Trophoblast cell (in vitro differentiated cells and primary cell): ENCODE measurements at regions not wholly inside any gene's neighbourhood (a gene's known extent, or its start where the extent isn't known, plus 50 kb on each side); places are given as distances from the start of the nearest gene placed in this dataset.

Experiments
- DNase-seq, 2 donors: peaks; one replicate each; pipeline ENCODE4 v3.0.0-alpha.2; 2016
- H2AFZ ChIP-seq: 2 replicates; pipeline ENCODE4 v1.6.1; 2013; ENCODE audit warnings: low read length, moderate library complexity, mild to moderate bottlenecking; ENCODE audit not compliant: insufficient read depth, poor library complexity
- H2AK5ac ChIP-seq: 2 replicates; pipeline ENCODE4 v1.6.1; 2013; ENCODE audit warnings: mild to moderate bottlenecking, low read length
- H2BK120ac ChIP-seq: 2 replicates; pipeline ENCODE4 v1.6.1; 2013; ENCODE audit warnings: low read length, mild to moderate bottlenecking, moderate library complexity; ENCODE audit not compliant: insufficient read depth, poor library complexity
- H2BK12ac ChIP-seq: 2 replicates; pipeline ENCODE4 v1.6.1; 2013; ENCODE audit warnings: mild to moderate bottlenecking, low read length, moderate library complexity
- H2BK5ac ChIP-seq: 2 replicates; pipeline ENCODE4 v1.6.1; 2013; ENCODE audit warnings: low read length, low read depth, moderate library complexity, mild to moderate bottlenecking; ENCODE audit not compliant: poor library complexity
- H3K14ac ChIP-seq: 2 replicates; pipeline ENCODE4 v1.6.1; 2013; ENCODE audit warnings: mild to moderate bottlenecking, low read length
- H3K18ac ChIP-seq: 2 replicates; pipeline ENCODE4 v1.6.1; 2013; ENCODE audit warnings: mild to moderate bottlenecking, low read length
- H3K23ac ChIP-seq: 2 replicates; pipeline ENCODE4 v1.6.1; 2013; ENCODE audit warnings: low read length
- H3K27ac ChIP-seq: 2 replicates; pipeline ENCODE4 v1.5.1; 2013; ENCODE audit warnings: low read depth, mild to moderate bottlenecking, inconsistent platforms, low read length, moderate library complexity
- H3K27me3 ChIP-seq: 2 replicates; pipeline ENCODE4 v1.6.1; 2013; ENCODE audit warnings: inconsistent platforms, mild to moderate bottlenecking, low read length, moderate library complexity; ENCODE audit not compliant: insufficient read depth
- H3K36me3 ChIP-seq, 2 experiments: 1 replicate in 1 of 2; 2 replicates in 1 of 2; pipeline ENCODE4 v1.6.1; 2013; ENCODE audit warnings: low read length in 2 of 2, mild to moderate bottlenecking in 2 of 2, moderate library complexity in 1 of 2; ENCODE audit not compliant: insufficient read depth in 2 of 2, control insufficient read depth in 1 of 2
- H3K4ac ChIP-seq: 2 replicates; pipeline ENCODE4 v1.6.1; 2013; ENCODE audit warnings: low read depth, mild to moderate bottlenecking, low read length, moderate library complexity
- H3K4me1 ChIP-seq, 2 experiments: 1 replicate in 1 of 2; 2 replicates in 1 of 2; pipeline ENCODE4 v1.6.1; 2013; ENCODE audit warnings: low read length in 2 of 2, mild to moderate bottlenecking in 2 of 2, moderate library complexity in 1 of 2; ENCODE audit not compliant: insufficient read depth in 2 of 2, control insufficient read depth in 1 of 2
- H3K4me2 ChIP-seq: 2 replicates; pipeline ENCODE4 v1.6.1; 2013; ENCODE audit warnings: inconsistent platforms, mild to moderate bottlenecking, low read length, moderate library complexity
- H3K4me3 ChIP-seq: 2 replicates; pipeline ENCODE4 v1.5.1; 2013; ENCODE audit warnings: mild to moderate bottlenecking, low read depth, low read length, inconsistent platforms
- H3K79me1 ChIP-seq: one replicate; pipeline ENCODE4 v1.6.1; 2013; ENCODE audit warnings: low read length
- H3K79me2 ChIP-seq: 2 replicates; pipeline ENCODE4 v1.6.1; 2013; ENCODE audit warnings: low read length, mild to moderate bottlenecking; ENCODE audit not compliant: control insufficient read depth, insufficient read depth, poor library complexity
- H3K9ac ChIP-seq: 2 replicates; pipeline ENCODE4 v1.6.1; 2013; ENCODE audit warnings: mild to moderate bottlenecking, low read length
- H3K9me3 ChIP-seq: 2 replicates; pipeline ENCODE4 v1.6.1; 2013; ENCODE audit warnings: low read depth, mild to moderate bottlenecking, control low read depth, inconsistent platforms, low read length; ENCODE audit not compliant: insufficient read depth
- H4K12ac ChIP-seq: 2 replicates; pipeline ENCODE4 v1.6.1; 2013; ENCODE audit warnings: low read depth, mild to moderate bottlenecking, low read length, moderate library complexity
- H4K8ac ChIP-seq: 2 replicates; pipeline ENCODE4 v1.6.1; 2013; ENCODE audit warnings: low read depth, mild to moderate bottlenecking, low read length, moderate library complexity
- H4K91ac ChIP-seq: one replicate; pipeline ENCODE4 v1.6.1; 2013; ENCODE audit warnings: low read depth, mild to moderate bottlenecking, low read length, moderate library complexity
- WGBS: extraction: QIAGEN DNeasy Blood & Tissue Kit; methylation state at CpG from one replicate; pipeline ENCODE4 v1.1.7; 2013; ENCODE audit warnings: missing lambda C conversion rate; ENCODE audit not compliant: insufficient read length, insufficient coverage; ENCODE audit errors: extremely low coverage; 5-methylcytosine and 5-hydroxymethylcytosine counted together

- Histone ChIP-seq H4K8ac (no peak overlapping the region), H2BK120ac (no peak overlapping the region), H3K18ac (no peak overlapping the region), H3K4me3 (no peak overlapping the region), H2BK12ac (no peak overlapping the region), H3K4me1 (no peaks in the 10 kb centered on the region), H4K91ac (no peak overlapping the region), H3K9ac (no peak overlapping the region), H2BK5ac (no peak overlapping the region), H3K4me2 (no peak overlapping the region), H3K79me2 (no peaks in the 10 kb centered on the region), H2AK5ac (no peak overlapping the region), H3K9me3 (no peaks in the 10 kb centered on the region), H3K14ac (no peak overlapping the region), H3K27ac (no peak overlapping the region), H3K79me1 (no peaks in the 10 kb centered on the region), H3K27me3 (no peaks in the 10 kb centered on the region), H3K23ac (no peak overlapping the region), H4K12ac (no peak overlapping the region), H3K36me3 (no peaks in the 10 kb centered on the region), H3K4ac (no peak overlapping the region), H2AFZ (no peak overlapping the region)
- no peak for DNase-seq
- WGBS: no CpG with 5 or more reads among the region's 1 CpG
Measured at GRCh38 chr11:26065944-26066343, 266.0 kb upstream of the ANO3 start.

GRCh38 chr11:26070714-26071380 lies 261.1 kb upstream of the ANO3 start:
- Histone ChIP-seq H3K18ac (no peak overlapping the region), H3K14ac (no peak overlapping the region), H3K27me3 (no peaks in the 10 kb centered on the region), H3K9ac (no peak overlapping the region), H3K79me2 (no peaks in the 10 kb centered on the region), H2BK120ac (no peak overlapping the region), H2AFZ (no peak overlapping the region), H2AK5ac (no peak overlapping the region), H3K4me1 (no peaks in the 10 kb centered on the region), H2BK5ac (no peak overlapping the region), H3K36me3 (no peaks in the 10 kb centered on the region), H3K4ac (no peak overlapping the region), H4K8ac (no peak overlapping the region), H3K9me3 (no peaks in the 10 kb centered on the region), H2BK12ac (no peak overlapping the region), H3K4me3 (no peak overlapping the region), H3K4me2 (no peak overlapping the region), H3K79me1 (no peaks in the 10 kb centered on the region), H3K27ac (no peak overlapping the region), H3K23ac (no peak overlapping the region), H4K91ac (no peak overlapping the region), H4K12ac (no peak overlapping the region)
- DNase-seq: no peak
- WGBS: no CpG with 5 or more reads among the region's 8 CpGs

- H3K4me3 ChIP-seq: no peak overlapping the region
- no peaks in the 10 kb centered on the region for H3K79me1 ChIP-seq
- H3K27me3 ChIP-seq: no peaks in the 10 kb centered on the region
Measured at GRCh38 chr11:26072614-26073153, 259.2 kb upstream of the ANO3 start.

GRCh38 chr11:26073646-26074045 lies 258.3 kb upstream of the ANO3 start:
- Histone ChIP-seq H4K91ac (no peak overlapping the region), H3K4me3 (no peak overlapping the region), H3K18ac (no peak overlapping the region), H3K9me3 (no peaks in the 10 kb centered on the region), H4K12ac (no peak overlapping the region), H3K4me2 (no peak overlapping the region), H3K27me3 (no peaks in the 10 kb centered on the region), H3K27ac (no peak overlapping the region), H3K79me2 (no peaks in the 10 kb centered on the region), H2BK5ac (no peak overlapping the region), H3K36me3 (no peaks in the 10 kb centered on the region), H3K14ac (no peak overlapping the region), H3K4ac (no peak overlapping the region), H3K9ac (no peak overlapping the region), H3K23ac (no peak overlapping the region), H3K79me1 (no peaks in the 10 kb centered on the region), H2BK120ac (no peak overlapping the region), H2AFZ (no peak overlapping the region), H3K4me1 (no peaks in the 10 kb centered on the region), H2AK5ac (no peak overlapping the region), H4K8ac (no peak overlapping the region), H2BK12ac (no peak overlapping the region)
- DNase-seq: no peak

More at GRCh38 chr11:26072614-26073153, 259.2 kb upstream of the ANO3 start:
- Histone ChIP-seq H3K9me3 (no peaks in the 10 kb centered on the region), H4K8ac (no peak overlapping the region), H2AK5ac (no peak overlapping the region), H3K36me3 (no peaks in the 10 kb centered on the region), H2BK12ac (no peak overlapping the region), H3K14ac (no peak overlapping the region), H2BK5ac (no peak overlapping the region), H3K4me2 (no peak overlapping the region), H2AFZ (no peak overlapping the region), H4K91ac (no peak overlapping the region), H3K23ac (no peak overlapping the region), H3K4ac (no peak overlapping the region), H3K79me2 (no peaks in the 10 kb centered on the region), H2BK120ac (no peak overlapping the region), H3K4me1 (no peaks in the 10 kb centered on the region), H4K12ac (no peak overlapping the region), H3K9ac (no peak overlapping the region), H3K18ac (no peak overlapping the region), H3K27ac (no peak overlapping the region)
- no CpG with 5 or more reads among the region's 3 CpGs for WGBS
- DNase-seq: no peak
